ENCODE measurements at regions not wholly inside any gene's neighbourhood (a gene's known extent, or its start where the extent isn't known, plus 50 kb on each side); places are given as distances from the start of the nearest gene placed in this dataset.

- no peak overlapping the region for H3K4me3 ChIP-seq (ENCODE audit: low read length)
- TF ChIP-seq CTCF (conservative IDR thresholded peaks at IDR 0.05; ENCODE audit: low read depth, low read length): no peak
- no peak for DNase-seq (ENCODE audit: low read depth)
Measured at GRCh38 chr2:147092266-147092665, 752.6 kb upstream of the ACVR2A start.

GRCh38 chr2:147091448-147091847 lies 753.4 kb upstream of the ACVR2A start:
- no peak overlapping the region for H3K4me3 ChIP-seq (ENCODE audit: low read length)
- DNase-seq (ENCODE audit: low read depth): no peak
- TF ChIP-seq CTCF (conservative IDR thresholded peaks at IDR 0.05; ENCODE audit: low read depth, low read length): no peak

- DNase-seq (ENCODE audit: low read depth): no peak
- TF ChIP-seq CTCF (conservative IDR thresholded peaks at IDR 0.05; ENCODE audit: low read depth, low read length): no peak
- H3K4me3 ChIP-seq (ENCODE audit: low read length): no peak overlapping the region
Measured at GRCh38 chr2:147088871-147089270, 756.0 kb upstream of the ACVR2A start.

GRCh38 chr2:147086715-147087114 lies 758.1 kb upstream of the ACVR2A start:
- no peak for TF ChIP-seq CTCF (conservative IDR thresholded peaks at IDR 0.05; ENCODE audit: low read depth, low read length)
- H3K4me3 ChIP-seq (ENCODE audit: low read length): no peak overlapping the region
- no peak for DNase-seq (ENCODE audit: low read depth)

GRCh38 chr2:147083664-147084063 lies 761.2 kb upstream of the ACVR2A start:
- TF ChIP-seq CTCF (conservative IDR thresholded peaks at IDR 0.05; ENCODE audit: low read depth, low read length): no peak
- no peak overlapping the region for H3K4me3 ChIP-seq (ENCODE audit: low read length)
- no peak for DNase-seq (ENCODE audit: low read depth)

- peak; percentile 91 for TF ChIP-seq CTCF (conservative IDR thresholded peaks at IDR 0.05; ENCODE audit: low read depth, low read length)
- DNase-seq (ENCODE audit: low read depth): peak; percentile 35
- H3K4me3 ChIP-seq (ENCODE audit: low read length): no peak overlapping the region
Measured at GRCh38 chr2:147082850-147083522, 761.8 kb upstream of the ACVR2A start.

- DNase-seq (ENCODE audit: low read depth): no peak
- TF ChIP-seq CTCF (conservative IDR thresholded peaks at IDR 0.05; ENCODE audit: low read depth, low read length): no peak
- no peak overlapping the region for H3K4me3 ChIP-seq (ENCODE audit: low read length)
Measured at GRCh38 chr2:147081831-147082230, 763.0 kb upstream of the ACVR2A start.
